EH (cell line): ENCODE measurements at regions not wholly inside any gene's neighbourhood (a gene's known extent, or its start where the extent isn't known, plus 50 kb on each side); places are given as distances from the start of the nearest gene placed in this dataset.
"Not testable (repeated sequence)": the region's sequence is repeated elsewhere in the genome, so short reads cannot be mapped to it uniquely, and the experiment has no call there.

Experiments
- DNase-seq: peaks from one replicate; pipeline ENCODE4 v3.0.0-alpha.2; 2015; ENCODE audit warnings: low read depth

- DNase-seq = no peak
Measured at GRCh38 chr1:229133151-229133550, 137.8 kb upstream of the RAB4A start.

GRCh38 chr1:229133811-229134210 lies 137.1 kb upstream of the RAB4A start:
- DNase-seq = no peak

- not testable (repeated sequence) for DNase-seq
Measured at GRCh38 chr1:229134381-229135217, 136.3 kb upstream of the RAB4A start.

DNA sequence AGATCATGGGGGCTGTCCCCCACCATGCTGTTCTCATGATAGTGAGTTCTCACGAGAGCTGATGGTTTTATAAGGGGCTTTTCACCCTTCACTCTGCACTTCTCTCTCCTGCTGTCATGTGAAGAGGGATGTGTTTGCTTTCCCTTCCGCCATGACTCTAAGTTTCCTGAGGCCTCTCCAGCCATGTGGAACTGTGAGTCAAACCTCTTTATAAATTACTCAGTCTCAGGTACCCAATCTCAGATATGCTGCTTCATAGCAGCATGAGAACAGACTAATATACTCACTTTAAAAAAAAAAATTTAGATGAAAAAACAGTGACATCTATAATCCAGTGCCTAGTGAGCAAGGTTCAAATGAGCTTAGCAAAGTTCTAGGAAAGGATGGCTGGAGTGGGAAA lies 135.1 kb upstream of the RAB4A start:
- no peak for DNase-seq

DNA sequence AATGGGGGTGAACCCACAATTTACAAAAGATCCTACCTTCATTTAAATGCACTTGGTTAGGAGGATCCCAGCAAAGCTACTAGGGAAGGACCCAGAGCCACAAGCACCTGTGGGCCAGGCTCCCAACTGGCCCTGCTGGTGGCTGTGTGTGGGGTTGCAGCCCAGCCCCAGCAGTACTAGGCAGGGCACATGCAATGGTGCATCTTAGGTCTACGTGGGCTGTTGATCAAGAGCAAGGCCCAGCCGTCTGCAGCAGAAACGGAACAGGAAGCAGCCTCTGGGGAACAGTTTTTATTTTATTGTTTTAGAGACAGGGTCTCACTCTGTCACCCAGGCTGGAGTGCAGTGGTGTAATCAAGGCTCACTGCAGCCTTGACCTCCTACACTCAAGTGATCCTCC lies 134.1 kb upstream of the RAB4A start:
- DNase-seq = no peak

DNA sequence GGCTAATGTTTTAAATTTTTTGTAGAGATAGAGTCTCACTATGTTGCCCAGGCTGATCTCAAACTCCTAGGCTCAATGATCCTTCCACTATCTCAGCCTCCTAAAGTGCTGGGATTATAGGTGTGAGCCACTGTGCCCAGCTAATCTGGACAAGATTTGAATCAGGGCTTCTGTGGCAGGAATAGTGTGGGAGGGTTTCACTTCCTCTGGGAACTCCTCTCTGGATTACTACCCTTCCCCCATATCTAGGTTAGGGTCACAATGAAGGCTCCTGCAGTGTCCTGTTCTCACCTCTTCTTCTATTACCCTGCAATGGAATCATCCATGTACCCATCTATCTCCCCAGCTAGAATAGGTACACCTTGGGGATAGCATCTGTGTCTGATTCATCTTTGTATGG lies 133.6 kb upstream of the RAB4A start:
- no peak for DNase-seq

- no peak for DNase-seq
Measured at GRCh38 chr1:229138058-229138457, 132.9 kb upstream of the RAB4A start.

GRCh38 chr1:229139331-229140118 lies 131.4 kb upstream of the RAB4A start:
- no peak for DNase-seq

- no peak for DNase-seq
Measured at GRCh38 chr1:229140119-229140396, 130.9 kb upstream of the RAB4A start.

GRCh38 chr1:229141271-229141670 lies 129.6 kb upstream of the RAB4A start:
- no peak for DNase-seq

DNA sequence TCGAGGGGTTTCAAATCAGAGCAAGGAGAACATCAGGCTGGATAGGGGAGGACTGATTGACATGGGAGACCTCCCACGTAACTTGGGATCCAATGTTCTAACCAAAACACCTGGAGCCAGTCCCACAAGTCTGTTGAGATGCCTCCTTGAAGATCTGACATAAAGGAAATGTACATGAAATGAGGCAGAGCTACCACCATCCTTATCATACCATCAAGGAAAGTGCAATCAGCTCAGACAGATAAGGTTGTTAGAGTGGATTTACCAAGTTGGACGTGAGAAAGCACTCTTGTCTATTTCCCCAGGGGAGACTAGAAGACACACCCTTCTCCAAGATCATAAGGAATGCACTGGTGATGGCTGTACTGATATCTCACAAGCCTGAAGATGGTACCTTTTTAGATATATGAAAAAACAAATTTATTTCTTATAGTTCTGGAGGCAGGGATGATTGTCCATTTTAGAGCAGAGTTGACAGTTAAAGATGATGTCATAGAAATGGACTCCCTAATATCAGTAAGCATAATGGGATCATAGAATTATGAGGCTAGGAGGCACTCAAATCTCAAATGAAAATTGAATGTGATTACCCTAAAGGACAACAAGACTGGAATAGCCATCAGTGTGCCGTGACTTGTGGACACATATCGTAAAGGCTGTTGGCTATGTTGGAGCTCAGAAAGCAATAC lies 129.1 kb upstream of the RAB4A start:
- DNase-seq = no peak

DNA sequence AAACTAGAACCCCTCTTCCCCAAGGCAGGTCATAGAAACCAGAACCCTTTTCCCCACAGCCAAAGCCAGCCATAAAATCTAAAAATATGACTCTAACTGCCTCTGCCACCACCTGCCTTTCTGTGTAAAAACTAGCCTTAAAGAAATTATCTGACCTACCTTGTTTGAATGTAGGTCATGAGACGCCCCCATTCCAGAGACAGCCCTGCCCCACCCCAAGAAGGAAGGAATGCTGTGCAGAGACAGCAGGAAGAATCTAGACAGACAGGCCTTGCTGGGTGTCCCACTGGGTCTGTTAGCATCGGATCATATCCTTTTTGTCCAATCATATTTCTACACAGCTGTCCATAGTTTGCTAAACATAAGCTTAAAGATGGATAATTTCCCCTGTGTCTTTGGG lies 128.4 kb upstream of the RAB4A start:
- no peak for DNase-seq

DNA sequence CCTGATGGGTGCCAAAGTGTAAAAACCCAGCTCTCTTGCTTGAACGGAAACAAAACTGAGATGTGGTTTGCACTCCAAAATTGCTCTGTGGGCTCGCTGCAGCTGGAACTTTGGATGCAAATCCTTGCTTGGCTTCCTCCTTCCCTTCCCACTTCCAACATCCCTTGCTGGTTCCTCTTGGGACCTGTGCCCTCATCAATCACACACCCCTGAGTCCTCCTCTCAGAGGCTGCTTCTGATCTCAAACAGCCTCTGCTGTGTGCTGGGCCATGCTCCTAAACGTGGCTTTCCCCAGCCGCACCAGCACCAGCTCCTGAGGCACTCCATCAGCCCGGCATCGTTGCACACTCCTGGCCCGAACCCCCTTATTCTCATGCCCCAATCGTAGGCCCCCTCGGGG lies 124.3 kb upstream of the RAB4A start:
- no peak for DNase-seq

GRCh38 chr1:229147072-229147471 lies 123.8 kb upstream of the RAB4A start:
- no peak for DNase-seq

DNA sequence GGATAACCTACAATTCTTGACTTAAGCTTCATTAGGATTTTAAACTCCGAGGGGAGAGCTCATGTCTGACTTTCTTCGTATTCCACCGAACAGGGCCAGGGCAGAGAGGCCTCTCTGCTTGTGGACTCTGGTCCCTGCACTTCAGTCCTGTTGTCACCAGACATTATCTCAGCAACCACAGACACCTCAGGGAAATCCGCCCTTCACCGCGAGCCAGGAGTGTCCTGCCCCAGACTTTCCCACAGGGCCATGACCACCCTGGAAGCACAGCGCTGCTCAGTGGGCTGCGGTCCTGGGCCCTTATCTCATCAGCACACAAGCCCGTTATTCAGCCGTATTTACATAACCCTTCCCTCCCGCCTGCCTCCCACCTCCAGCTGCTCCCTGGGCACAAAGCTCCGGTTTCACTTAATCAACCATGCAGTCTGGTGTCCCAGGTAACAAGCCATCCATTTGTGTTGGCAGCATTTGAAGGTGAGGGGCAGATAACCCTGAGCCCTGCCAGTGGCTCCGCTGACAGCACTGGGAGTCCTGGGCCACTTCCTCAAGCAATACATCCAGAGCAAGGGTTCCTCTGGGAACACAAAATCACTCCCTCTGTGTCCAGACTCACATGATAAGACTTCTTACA lies 122.8 kb upstream of the RAB4A start:
- no peak for DNase-seq

GRCh38 chr1:229148743-229149142 lies 122.2 kb upstream of the RAB4A start:
- DNase-seq = no peak

GRCh38 chr1:229149435-229149834 lies 121.5 kb upstream of the RAB4A start:
- no peak for DNase-seq

- DNase-seq = no peak
Measured at GRCh38 chr1:229150518-229150917, 120.4 kb upstream of the RAB4A start.

DNA sequence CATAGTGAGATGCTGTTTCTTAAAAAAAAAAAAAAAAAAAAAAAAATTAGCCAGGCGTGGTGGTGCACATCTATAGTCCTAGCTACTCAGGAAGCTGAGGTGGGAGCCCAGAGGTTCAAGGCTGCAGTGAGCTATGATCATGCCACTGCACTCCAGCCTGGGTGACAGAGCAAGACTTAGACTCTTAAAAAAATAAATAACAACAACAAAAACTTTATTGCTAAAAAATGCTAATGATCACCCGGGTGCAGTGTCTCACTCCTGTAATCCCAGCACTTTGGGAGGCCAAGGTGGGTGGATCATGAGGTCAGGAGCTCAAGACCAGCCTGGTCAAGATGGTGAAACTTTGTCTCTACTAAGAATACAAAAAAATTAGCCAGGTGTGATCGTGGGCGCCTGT lies 119.5 kb upstream of the RAB4A start:
- not testable (repeated sequence) for DNase-seq

GRCh38 chr1:229152311-229152710 lies 118.6 kb upstream of the RAB4A start:
- DNase-seq = no peak

GRCh38 chr1:229153955-229154548 lies 116.9 kb upstream of the RAB4A start:
- DNase-seq = no peak

DNA sequence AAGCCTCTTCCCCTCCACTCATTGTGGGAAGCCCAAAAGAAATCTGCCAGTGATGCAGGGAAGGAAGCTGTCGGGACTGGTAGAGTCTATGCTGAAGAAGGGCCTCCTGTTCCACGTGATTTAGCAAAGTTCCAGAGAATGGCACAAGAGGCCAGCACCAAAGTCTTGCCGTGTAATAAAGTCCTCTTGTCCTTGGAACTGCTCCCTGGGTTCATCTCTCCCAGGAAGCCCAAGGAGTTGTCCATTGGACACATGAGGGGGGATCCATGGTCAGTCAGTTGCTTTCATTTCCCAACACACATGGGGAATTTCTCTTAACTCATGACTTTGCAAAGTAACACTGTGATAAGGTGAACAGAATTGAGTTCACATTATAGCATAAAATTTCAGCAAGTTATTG lies 116.1 kb upstream of the RAB4A start:
- no peak for DNase-seq
